Heart left ventricle (tissue), 16 donors: ENCODE measurements at regions not wholly inside any gene's neighbourhood (a gene's known extent, or its start where the extent isn't known, plus 50 kb on each side); places are given as distances from the start of the nearest gene placed in this dataset.
"Not testable (repeated sequence)": the region's sequence is repeated elsewhere in the genome, so short reads cannot be mapped to it uniquely, and the experiment has no call there.

Source experiments
- ATAC-seq, 4 donors: fragments of 200-7000 bp; cut with Tn5 transposase; one replicate each; pipeline ENCODE4 v1.9.1; 2020 to 2022; ENCODE audit warnings: moderate library complexity in 4 of 4, mild to moderate bottlenecking in 3 of 4, moderate number of reproducible peaks in 1 of 4
- DNase-seq, 5 donors: peaks; one replicate each; pipeline ENCODE4 v3.0.0-alpha.2; 2020
- H3K27ac ChIP-seq, 12 donors: fragments of 200-600 bp; sonication (generic) in 4 of 12; one replicate each; pipeline versions ENCODE4 v1.5.0 to v1.8.0; 2016 to 2022; ENCODE audit warnings: mild to moderate bottlenecking in 2 of 12
- H3K27me3 ChIP-seq, 9 donors: fragments of 200-600 bp; sonication (generic) in 2 of 9; one replicate each; pipeline versions ENCODE4 v1.5.1 to v1.8.0; 2016 to 2022; ENCODE audit warnings: mild to moderate bottlenecking in 3 of 9
- H3K36me3 ChIP-seq, 9 donors: fragments of 200-600 bp; sonication (generic) in 2 of 9; one replicate each; pipeline versions ENCODE4 v1.5.0 to v1.8.0; 2018 to 2022; ENCODE audit warnings: mild to moderate bottlenecking in 2 of 9
- H3K4me1 ChIP-seq, 12 donors: fragments of 200-600 bp; sonication (generic) in 4 of 12; one replicate each; pipeline versions ENCODE4 v1.5.0 to v1.8.0; 2016 to 2022; ENCODE audit warnings: mild to moderate bottlenecking in 3 of 12
- H3K4me3 ChIP-seq, 12 donors: fragments of 200-600 bp; sonication (generic) in 4 of 12; one replicate each; pipeline versions ENCODE4 v1.5.0 to v1.8.0; 2017 to 2022; ENCODE audit warnings: mild to moderate bottlenecking in 9 of 12, moderate library complexity in 4 of 12
- H3K9me3 ChIP-seq, 12 donors: fragments of 200-600 bp; sonication (generic) in 4 of 12; one replicate each; pipeline versions ENCODE4 v1.5.0 to v1.8.0; 2016 to 2022; ENCODE audit warnings: mild to moderate bottlenecking in 1 of 12
- POLR2A ChIP-seq, 2 donors: fragments of 450-650 bp; IDR thresholded peaks; one replicate each; pipeline ENCODE4 v1.6.1; 2017; ENCODE audit warnings: antibody characterized with exemption in 2 of 2, mild to moderate bottlenecking in 2 of 2, moderate library complexity in 2 of 2
- WGBS, 4 donors: extraction: QIAGEN DNeasy Blood & Tissue Kit in 2 of 4; methylation state at CpG; one replicate each; pipeline versions ENCODE4 v1.1.5 to v1.1.7; 2013 to 2018; 5-methylcytosine and 5-hydroxymethylcytosine counted together
- intact Hi-C, 10 donors: fragments of 100-400 bp; cut with DNase I; formaldehyde crosslinking; loops; one replicate each; pipeline versions ENCODE4 v1.11.1 to v1.14.2; 2022
- TF ChIP-seq, protein P1 (sequence below), 12 donors: fragments of 200-600 bp; sonication (generic) in 4 of 12; IDR thresholded peaks; one replicate each; pipeline versions ENCODE4 v1.5.0 to v1.8.0; 2018 to 2022; ENCODE audit warnings: antibody characterized with exemption in 12 of 12, mild to moderate bottlenecking in 5 of 12
- donor health status: ischemic (EF 13 %, LVEDD 7.1; RV severe dilation, severe dysfunction).
- donor health status: healthy with polysubstance abuse.
- donor health status: DM: no; HTN: yes; CAD: no.
- donor health status: DM: no; HTN: no; CAD: no.
- donor health status: ischemic (EF 25% LVEDD 6.9; RV normal size, moderate dysfunction).
- donor health status: ischemic (EF 25% LVEDD 5.7; RV mildly dilated, moderate dysfunction).
- donor health status: healthy.
- donor health status: DM: yes; HTN: yes; CAD: no.
- donor health status: ischemic (EF 35%, LVEDD 5.7; RV mildly dilated, moderate dysfunction).
- donor health status: nonischemic (EF 11% LVEDD 7.7; RV severe dilation, severe dysfunction).
- donor health status: DM: yes; HTN: yes; CAD: no.
- donor health status: PGD.
- donor health status: ischemic (EF 29% LVEDD 5.4; RV normal size, mild dysfunction).
- donor health status: nonischemic (EF 23%, LVEDD 6.1; RV moderate dilation, normal function).

DNA sequence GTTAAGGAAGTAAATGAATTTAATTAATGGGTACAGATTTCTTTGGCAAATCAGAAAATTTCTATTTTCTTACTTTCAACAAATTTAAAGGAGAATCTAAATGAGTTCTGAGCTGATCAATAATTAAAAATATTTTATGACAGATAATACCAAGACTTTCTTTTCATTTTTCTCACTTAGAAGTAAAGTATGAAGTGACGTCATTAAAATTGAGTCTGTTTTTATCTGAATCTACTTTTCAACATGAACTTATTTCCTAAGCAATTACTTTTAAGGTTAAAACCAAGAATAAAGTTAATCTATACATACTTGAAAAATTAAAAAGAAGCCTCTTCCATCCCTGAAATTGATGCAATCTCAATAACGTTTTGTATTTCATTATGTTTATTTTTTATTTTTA lies 552.8 kb upstream of the ST8SIA4 start:
- peaks cover 0 to 14% (median 0%) of the 10 kb centered on the region in 12 donors for H3K9me3 ChIP-seq
- H3K36me3 ChIP-seq: no peaks in the 10 kb centered on the region
- H3K27me3 ChIP-seq: no peaks in the 10 kb centered on the region
- H3K27ac ChIP-seq: no peak overlapping the region
- intact Hi-C loops: no loop called here
- 66 to 70% (median 67%) methylated on average over 2 of the region's 2 CpGs for WGBS, 4 donors
- DNase-seq (no peak), ATAC-seq (no peak)
- no peaks in the 10 kb centered on the region for H3K4me1 ChIP-seq
- H3K4me3 ChIP-seq: no peak overlapping the region
- no peak for TF ChIP-seq POLR2A (IDR thresholded peaks at IDR 0.05)
- TF ChIP-seq, protein P1, sequence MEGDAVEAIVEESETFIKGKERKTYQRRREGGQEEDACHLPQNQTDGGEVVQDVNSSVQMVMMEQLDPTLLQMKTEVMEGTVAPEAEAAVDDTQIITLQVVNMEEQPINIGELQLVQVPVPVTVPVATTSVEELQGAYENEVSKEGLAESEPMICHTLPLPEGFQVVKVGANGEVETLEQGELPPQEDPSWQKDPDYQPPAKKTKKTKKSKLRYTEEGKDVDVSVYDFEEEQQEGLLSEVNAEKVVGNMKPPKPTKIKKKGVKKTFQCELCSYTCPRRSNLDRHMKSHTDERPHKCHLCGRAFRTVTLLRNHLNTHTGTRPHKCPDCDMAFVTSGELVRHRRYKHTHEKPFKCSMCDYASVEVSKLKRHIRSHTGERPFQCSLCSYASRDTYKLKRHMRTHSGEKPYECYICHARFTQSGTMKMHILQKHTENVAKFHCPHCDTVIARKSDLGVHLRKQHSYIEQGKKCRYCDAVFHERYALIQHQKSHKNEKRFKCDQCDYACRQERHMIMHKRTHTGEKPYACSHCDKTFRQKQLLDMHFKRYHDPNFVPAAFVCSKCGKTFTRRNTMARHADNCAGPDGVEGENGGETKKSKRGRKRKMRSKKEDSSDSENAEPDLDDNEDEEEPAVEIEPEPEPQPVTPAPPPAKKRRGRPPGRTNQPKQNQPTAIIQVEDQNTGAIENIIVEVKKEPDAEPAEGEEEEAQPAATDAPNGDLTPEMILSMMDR (IDR thresholded peaks at IDR 0.05): no peak

- no peak for DNase-seq
- Histone ChIP-seq H3K27me3 (no peaks in the 10 kb centered on the region), H3K27ac (no peak overlapping the region), H3K4me3 (no peak overlapping the region), H3K36me3 (no peaks in the 10 kb centered on the region), H3K4me1 (no peaks in the 10 kb centered on the region), H3K9me3 (peaks cover 0 to 14% (median 0%) of the 10 kb centered on the region in 12 donors)
- no peak for TF ChIP-seq POLR2A (IDR thresholded peaks at IDR 0.05)
- TF ChIP-seq, protein P1 (IDR thresholded peaks at IDR 0.05): no peak
- WGBS, 4 donors: 82 to 96% (median 87%) methylated on average over 1 of the region's 1 CpG
- no peak for ATAC-seq
- intact Hi-C loops: no loop called here
Observed at GRCh38 chr5:101455048-101455447, 552.0 kb upstream of the ST8SIA4 start.

GRCh38 chr5:101442281-101442680 lies 539.2 kb upstream of the ST8SIA4 start:
- WGBS, 4 donors: 88 to 95% (median 90%) methylated on average over 4 to 8 of the region's 8 CpGs
- H3K27me3 ChIP-seq, H3K27ac ChIP-seq, ATAC-seq, intact Hi-C loops, H3K4me1 ChIP-seq, H3K4me3 ChIP-seq, H3K36me3 ChIP-seq: not testable (repeated sequence)
- DNase-seq: peak in 1 of 5 donors; percentile 40
- peaks cover 0 to 14% (median 0%) of the 10 kb centered on the region in 12 donors for H3K9me3 ChIP-seq

- no peaks in the 10 kb centered on the region for H3K4me1 ChIP-seq
- no peaks in the 10 kb centered on the region for H3K36me3 ChIP-seq
- no peak for DNase-seq
- H3K4me3 ChIP-seq: no peak overlapping the region
- 58 to 73% (median 65%) methylated on average over 2 of the region's 2 CpGs for WGBS, 4 donors
- H3K27me3 ChIP-seq: no peaks in the 10 kb centered on the region
- no peak for ATAC-seq
- intact Hi-C loops: no loop called here
- H3K9me3 ChIP-seq: peaks cover 0 to 14% (median 0%) of the 10 kb centered on the region in 12 donors
- H3K27ac ChIP-seq: no peak overlapping the region
- TF ChIP-seq, protein P1 (IDR thresholded peaks at IDR 0.05): no peak
- no peak for TF ChIP-seq POLR2A (IDR thresholded peaks at IDR 0.05)
Observed at GRCh38 chr5:101440173-101440572, 537.1 kb upstream of the ST8SIA4 start.

DNA sequence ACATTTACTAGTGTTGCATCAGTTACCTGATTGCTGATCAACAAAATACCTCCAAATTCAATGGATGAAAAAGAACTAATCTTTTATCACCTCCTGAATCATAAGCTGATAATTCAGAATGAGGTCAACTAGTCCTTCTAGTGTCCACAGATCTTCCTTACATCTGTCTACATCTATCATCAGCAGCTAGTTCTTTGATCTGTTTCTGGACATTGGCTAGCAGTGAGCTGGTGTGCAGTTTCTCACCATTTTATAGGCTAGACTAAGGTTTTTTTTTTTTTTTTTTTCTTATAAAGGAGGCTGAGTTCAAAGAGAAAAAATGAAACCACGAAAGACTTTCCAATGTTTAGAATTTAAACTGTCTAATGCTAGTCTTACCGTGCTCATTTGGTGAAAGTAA lies 534.3 kb upstream of the ST8SIA4 start:
- Histone ChIP-seq H3K4me3 (no peak overlapping the region), H3K4me1 (no peaks in the 10 kb centered on the region), H3K9me3 (peaks cover 0 to 8% (median 0%) of the 10 kb centered on the region in 12 donors), H3K27ac (no peak overlapping the region), H3K36me3 (no peaks in the 10 kb centered on the region), H3K27me3 (no peaks in the 10 kb centered on the region)
- TF ChIP-seq, protein P1 (IDR thresholded peaks at IDR 0.05): no peak
- no peak for TF ChIP-seq POLR2A (IDR thresholded peaks at IDR 0.05)
- ATAC-seq (no peak), DNase-seq (no peak)
- 59 to 74% (median 70%) methylated on average over 2 of the region's 2 CpGs for WGBS, 4 donors
- intact Hi-C loops: no loop called here
